SU-DHL-6 (cell line): ENCODE measurements at regions not wholly inside any gene's neighbourhood (a gene's known extent, or its start where the extent isn't known, plus 50 kb on each side); places are given as distances from the start of the nearest gene placed in this dataset.

Source experiments
- EZH2phosphoT487 ChIP-seq: fragments of 200-600 bp; sonication (generic), shearing (Covaris generic); conservative IDR thresholded peaks from 2 replicates; pipeline ENCODE4 v1.6.1; 2018; ENCODE audit warnings: mild to moderate bottlenecking, antibody characterized with exemption, low read length, moderate library complexity, mixed read lengths
- TF ChIP-seq, protein P1 (sequence below): fragments of 200-600 bp; sonication (generic); IDR thresholded peaks from one replicate; pipeline ENCODE4 v1.5.1; 2017; ENCODE audit warnings: antibody characterized with exemption, mild to moderate bottlenecking, low read length, moderate library complexity; ENCODE audit not compliant: insufficient read depth, poor library complexity, severe bottlenecking

DNA sequence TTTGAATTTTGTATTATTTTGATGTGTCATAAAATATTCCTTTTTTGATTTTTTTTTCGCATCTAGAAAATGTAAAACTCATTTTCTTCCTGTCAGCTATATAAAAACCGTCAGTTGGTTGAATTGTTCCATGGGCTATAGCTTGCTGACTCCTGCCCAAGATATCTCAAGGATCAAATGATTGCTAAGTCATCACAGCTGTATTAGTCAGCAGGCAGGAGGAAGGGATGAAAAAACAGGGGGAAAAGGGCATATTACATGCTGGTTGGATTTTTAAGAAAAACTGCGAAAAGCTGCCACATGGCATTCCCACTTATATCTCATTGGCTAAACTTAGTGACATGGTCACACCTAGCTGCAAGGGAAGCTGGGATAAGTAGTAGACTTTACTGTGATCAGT lies 569.9 kb downstream of the BCKDHB start:
- TF ChIP-seq, protein P1, sequence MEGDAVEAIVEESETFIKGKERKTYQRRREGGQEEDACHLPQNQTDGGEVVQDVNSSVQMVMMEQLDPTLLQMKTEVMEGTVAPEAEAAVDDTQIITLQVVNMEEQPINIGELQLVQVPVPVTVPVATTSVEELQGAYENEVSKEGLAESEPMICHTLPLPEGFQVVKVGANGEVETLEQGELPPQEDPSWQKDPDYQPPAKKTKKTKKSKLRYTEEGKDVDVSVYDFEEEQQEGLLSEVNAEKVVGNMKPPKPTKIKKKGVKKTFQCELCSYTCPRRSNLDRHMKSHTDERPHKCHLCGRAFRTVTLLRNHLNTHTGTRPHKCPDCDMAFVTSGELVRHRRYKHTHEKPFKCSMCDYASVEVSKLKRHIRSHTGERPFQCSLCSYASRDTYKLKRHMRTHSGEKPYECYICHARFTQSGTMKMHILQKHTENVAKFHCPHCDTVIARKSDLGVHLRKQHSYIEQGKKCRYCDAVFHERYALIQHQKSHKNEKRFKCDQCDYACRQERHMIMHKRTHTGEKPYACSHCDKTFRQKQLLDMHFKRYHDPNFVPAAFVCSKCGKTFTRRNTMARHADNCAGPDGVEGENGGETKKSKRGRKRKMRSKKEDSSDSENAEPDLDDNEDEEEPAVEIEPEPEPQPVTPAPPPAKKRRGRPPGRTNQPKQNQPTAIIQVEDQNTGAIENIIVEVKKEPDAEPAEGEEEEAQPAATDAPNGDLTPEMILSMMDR, result no peak
- TF ChIP-seq EZH2phosphoT487, result no peak
